ENCODE measurements at regions not wholly inside any gene's neighbourhood (a gene's known extent, or its start where the extent isn't known, plus 50 kb on each side); places are given as distances from the start of the nearest gene placed in this dataset.

DNA sequence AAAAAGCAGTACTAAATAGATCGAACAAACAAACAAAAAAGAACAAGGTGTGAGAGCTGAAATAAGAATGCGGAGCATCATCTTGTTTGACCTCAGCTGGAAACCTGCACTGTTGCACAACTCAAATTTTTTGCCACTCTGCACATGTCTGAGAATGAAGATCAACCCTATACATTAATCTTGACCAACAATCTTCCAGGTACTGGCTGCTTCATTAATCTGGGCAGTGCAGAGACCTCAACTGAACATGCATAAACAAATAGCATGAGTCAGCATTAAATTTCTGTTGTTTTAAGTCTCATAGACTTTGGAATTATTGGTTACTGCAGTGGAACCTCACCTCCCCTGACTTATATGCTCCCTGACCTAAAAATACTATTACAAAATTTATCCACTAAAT, 114.6 kb upstream of the FTMT start:
- no peak for DNase-seq (ENCODE audit: low read depth)
- no peak overlapping the region for H3K4me3 ChIP-seq (ENCODE audit: low read depth, low read length)

DNA sequence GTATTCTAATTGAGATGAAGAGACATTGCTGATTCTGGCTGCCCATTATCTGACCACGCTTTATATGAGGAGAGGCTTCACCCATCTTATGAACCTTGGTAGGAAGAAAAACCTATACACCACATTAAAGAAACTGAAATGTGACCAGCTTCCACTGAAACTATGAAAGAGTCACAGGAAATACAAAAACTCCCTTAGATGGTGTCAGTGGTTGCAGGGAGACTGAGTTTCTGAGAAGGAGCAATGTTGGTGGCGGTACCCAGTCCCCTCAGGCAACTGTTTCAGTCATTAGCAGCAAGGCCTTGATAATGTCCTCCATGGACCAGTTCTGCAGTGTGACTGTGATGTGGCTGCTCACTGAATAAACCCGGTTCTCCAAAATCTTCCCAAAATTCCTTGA, 110.5 kb upstream of the FTMT start:
- DNase-seq (ENCODE audit: low read depth) = no peak
- H3K4me3 ChIP-seq (ENCODE audit: low read depth, low read length) = no peak overlapping the region

DNA sequence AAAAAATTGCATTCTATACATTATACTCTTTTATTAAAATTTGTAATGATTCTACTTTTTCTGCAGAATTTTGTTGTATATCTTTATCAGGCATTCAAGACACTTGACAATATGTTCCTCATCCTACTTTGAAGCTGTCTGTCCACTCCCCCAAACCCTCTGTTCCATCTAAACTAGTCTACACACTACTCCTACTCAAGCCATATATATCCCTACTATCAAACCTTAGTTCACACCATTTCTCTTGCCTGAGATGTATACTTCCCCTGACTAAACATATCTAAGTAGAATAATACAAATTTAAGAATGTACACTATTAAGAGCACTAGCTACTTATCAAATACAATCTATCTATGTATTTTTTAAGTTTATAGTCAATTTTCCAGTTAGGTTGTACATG, 107.1 kb upstream of the FTMT start:
- no peak for DNase-seq (ENCODE audit: low read depth)

DNA sequence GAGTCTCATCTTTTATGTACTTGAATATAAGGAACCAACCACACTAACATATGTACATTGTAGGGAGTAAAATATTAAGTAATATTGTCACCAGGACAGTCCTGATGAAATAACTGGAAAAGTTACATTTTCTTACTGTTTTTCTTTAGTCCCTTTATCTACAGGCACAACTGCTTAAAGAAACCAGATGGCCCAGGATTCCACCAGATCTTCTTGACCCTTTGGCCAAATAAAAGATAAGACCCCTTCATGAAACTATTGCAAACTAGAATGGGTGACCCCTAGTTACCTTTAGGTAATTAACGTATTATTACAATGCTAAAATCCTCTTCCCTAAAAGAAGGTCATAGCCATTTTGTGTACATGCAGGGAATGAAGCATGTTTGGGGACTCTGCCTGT, 106.3 kb upstream of the FTMT start:
- DNase-seq (ENCODE audit: low read depth) = no peak
- no peak overlapping the region for H3K4me3 ChIP-seq (ENCODE audit: low read depth, low read length)

More for the DNA sequence above, 107.1 kb upstream of the FTMT start:
- H3K4me3 ChIP-seq (ENCODE audit: low read depth, low read length) = no peak overlapping the region

GRCh38 chr5:121746763-121747162, 104.9 kb upstream of the FTMT start:
- H3K4me3 ChIP-seq (ENCODE audit: low read depth, low read length) = no peak overlapping the region
- DNase-seq (ENCODE audit: low read depth) = no peak

DNA sequence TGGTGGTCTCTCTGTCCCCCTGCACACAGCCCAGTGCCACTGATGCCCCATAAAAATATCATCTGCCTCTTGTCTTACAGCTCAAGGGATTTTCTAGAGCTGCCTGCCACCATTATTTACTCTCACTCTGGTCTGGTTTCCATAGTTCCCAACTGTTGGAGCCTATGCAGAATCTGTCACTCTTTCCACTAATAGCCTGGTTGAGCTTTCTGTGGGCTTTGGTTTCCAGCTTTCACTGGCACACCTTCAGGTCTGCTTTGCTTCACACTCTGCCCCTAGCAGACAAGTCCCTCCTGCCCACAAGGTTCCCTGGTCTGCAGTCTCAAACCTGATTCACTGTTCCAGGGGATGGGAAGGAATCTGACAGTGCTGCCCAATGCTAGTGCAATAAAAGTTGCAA, 103.0 kb upstream of the FTMT start:
- H3K4me3 ChIP-seq (ENCODE audit: low read depth, low read length) = no peak overlapping the region
- DNase-seq (ENCODE audit: low read depth) = no peak

DNA sequence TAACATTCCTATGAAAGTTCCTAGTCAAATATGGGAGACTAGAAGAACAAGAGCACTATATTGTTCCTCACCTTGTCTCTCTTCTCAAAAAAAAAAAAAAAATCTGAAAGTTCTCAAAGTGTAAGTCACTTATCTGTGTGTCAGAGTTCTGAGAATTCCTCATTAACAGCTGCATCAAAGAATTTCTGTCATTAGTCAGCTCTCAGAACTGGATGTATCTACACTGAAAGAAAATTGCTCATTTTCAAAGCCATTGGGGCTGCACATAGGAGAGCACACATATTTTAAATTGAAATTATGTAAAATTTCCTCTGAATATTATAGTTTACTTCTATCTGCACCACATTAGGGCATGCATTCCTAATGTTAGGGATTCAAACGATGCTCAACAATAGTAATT, 99.5 kb upstream of the FTMT start:
- H3K4me3 ChIP-seq (ENCODE audit: low read depth, low read length) = no peak overlapping the region
- no peak for DNase-seq (ENCODE audit: low read depth)

GRCh38 chr5:121755266-121755665, 96.4 kb upstream of the FTMT start:
- DNase-seq (ENCODE audit: low read depth) = no peak
- H3K4me3 ChIP-seq (ENCODE audit: low read depth, low read length) = no peak overlapping the region

DNA sequence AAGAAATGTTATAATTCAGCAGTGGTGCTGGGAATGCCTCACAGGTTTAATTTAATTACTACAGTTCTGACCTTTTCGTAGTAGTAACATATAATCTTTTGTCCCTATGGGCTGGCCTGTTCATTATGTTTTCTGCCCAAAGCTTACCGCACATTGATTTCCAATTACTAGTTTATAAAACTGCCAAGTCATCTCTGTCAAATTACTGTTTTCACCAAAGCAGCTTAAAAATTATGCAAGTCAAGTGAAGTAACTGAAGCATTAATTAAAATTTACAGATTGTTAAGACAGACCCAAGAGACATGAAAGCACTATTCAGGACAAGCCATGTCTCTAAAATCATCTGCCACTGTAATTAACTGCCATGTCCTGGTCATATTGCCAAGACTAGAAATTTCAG, 93.9 kb upstream of the FTMT start:
- no peak overlapping the region for H3K4me3 ChIP-seq (ENCODE audit: low read depth, low read length)
- DNase-seq (ENCODE audit: low read depth) = no peak

DNA sequence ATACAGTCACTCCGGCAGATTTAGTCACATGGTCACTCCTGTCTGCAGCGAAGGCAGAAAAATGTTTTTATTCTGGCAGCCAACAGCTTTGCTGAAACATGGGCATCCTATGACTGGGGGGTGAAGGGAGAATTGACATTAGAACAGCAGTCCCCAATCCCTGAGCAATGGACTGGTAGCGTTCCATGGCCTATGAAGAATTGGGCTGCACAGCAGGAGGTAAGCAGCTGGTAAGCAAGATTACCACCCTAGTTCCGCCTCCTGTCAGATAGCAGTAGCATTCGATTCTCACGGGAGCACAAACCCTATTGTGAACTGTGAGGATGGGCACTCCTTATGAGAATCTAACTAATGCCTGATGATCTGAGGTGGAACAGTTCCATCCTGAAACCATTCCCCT, 93.1 kb upstream of the FTMT start:
- no peak overlapping the region for H3K4me3 ChIP-seq (ENCODE audit: low read depth, low read length)
- no peak for DNase-seq (ENCODE audit: low read depth)

GRCh38 chr5:121762426-121762825, 89.3 kb upstream of the FTMT start:
- no peak overlapping the region for H3K4me3 ChIP-seq (ENCODE audit: low read depth, low read length)
- DNase-seq (ENCODE audit: low read depth) = no peak

DNA sequence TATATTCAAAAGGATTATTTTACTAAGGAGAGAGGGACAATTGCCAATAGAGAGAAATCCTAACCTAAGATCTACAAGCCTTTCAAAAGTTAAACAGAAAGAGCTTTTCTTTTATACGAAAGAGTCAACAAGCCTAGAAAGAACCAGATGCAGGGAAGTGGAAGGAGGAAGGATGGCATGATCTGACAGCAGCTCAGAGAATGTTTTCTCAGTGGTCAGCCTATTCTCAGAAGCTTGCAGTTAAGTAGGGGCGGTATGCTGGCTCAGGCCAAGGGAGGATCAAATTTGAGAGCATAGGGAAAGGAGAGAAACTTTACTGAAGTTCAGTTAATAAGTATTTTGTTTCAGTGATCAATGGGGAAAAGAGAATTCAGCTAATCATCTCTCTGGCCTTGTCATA, 88.0 kb upstream of the FTMT start:
- no peak overlapping the region for H3K4me3 ChIP-seq (ENCODE audit: low read depth, low read length)
- no peak for DNase-seq (ENCODE audit: low read depth)

- H3K4me3 ChIP-seq (ENCODE audit: low read depth, low read length) = no peak overlapping the region
- DNase-seq (ENCODE audit: low read depth) = no peak
These were observed 71.3 kb upstream of the FTMT start for GRCh38 chr5:121780406-121780805.

- DNase-seq (ENCODE audit: low read depth) = no peak
- H3K4me3 ChIP-seq (ENCODE audit: low read depth, low read length) = no peak overlapping the region
These were observed 68.0 kb upstream of the FTMT start for GRCh38 chr5:121783700-121784099.

DNA sequence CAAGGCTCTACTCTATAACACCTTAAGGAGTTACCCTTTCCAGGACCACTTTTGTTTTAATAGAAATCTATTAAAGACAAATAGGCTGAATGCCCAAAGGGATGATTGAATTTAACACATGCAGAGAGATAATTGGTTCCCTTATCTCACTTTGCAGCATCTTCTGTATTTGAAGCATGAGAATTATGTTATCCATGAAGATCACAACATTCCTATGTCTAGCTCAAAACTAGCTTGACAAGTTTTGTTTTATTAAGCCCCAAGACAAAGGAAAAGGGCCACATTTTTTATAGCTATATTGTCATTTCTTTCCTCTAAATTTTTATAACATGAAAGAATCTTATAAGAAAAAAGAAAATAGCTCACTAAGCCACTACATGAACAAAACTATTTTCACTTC, 57.9 kb upstream of the FTMT start:
- no peak overlapping the region for H3K4me3 ChIP-seq (ENCODE audit: low read depth, low read length)
- no peak for DNase-seq (ENCODE audit: low read depth)

DNA sequence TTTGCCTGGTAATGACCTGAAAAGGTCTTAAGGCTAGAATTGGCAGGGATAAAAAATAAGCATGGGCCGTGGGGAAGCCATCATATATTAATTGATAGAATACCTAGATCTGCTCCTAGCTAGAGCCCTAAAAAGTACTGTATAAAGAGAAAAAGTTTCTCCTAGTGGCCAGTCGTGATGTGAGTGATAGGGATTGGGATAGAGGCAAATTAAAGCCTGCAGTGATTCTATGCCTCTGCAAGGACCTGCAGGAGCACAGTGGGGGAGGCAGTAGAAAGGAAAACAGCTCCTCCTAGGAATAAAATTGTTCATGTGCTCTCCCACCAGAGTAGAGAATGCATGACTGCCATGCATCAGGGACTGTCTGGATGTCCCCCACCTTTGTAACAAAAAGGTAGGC, 56.2 kb upstream of the FTMT start:
- DNase-seq (ENCODE audit: low read depth) = no peak

DNA sequence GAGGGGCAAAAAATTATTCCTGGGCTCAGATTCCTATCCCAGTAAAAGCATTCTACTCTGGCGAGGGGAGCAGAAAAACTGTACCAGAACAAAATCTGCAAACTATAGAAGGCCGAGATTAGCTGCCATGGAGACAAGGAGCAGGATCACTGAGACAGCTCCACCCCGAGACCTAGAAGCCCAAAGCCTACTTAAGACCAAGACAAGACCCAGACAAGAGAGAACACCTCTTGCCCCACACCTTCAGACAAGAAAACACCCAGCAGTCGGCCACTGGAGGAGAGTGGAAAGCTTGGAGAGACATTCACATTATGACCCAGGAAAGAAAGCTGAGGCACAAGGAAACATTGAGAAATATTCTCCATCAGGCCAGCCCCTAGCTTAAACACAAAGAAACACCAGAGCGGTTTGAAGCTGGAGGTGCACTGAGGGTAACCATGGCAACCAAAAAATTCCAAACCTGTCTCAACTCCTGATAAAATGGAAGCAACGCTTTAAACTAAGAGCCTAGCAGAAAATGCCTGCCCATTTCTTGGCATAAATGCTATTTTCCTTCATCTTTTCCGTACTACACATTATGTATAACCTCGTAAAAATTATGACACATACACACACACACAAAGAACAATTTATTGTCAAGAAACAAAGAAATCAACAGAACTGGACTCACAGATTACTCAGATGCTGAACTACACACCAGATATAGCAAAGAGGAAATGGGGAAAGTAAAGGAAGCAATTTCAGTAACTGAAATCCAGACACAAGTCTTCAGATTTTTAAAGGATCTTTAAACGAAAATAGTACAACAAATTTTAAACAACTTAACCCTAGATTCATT, 53.8 kb upstream of the FTMT start:
- no peak overlapping the region for H3K4me3 ChIP-seq (ENCODE audit: low read depth, low read length)
- no peak for DNase-seq (ENCODE audit: low read depth)

More for the DNA sequence above, 56.2 kb upstream of the FTMT start:
- H3K4me3 ChIP-seq (ENCODE audit: low read depth, low read length) = no peak overlapping the region

All from skeletal muscle cell (primary cell).